Endothelial cell of umbilical vein (primary cell): ENCODE measurements at regions not wholly inside any gene's neighbourhood (a gene's known extent, or its start where the extent isn't known, plus 50 kb on each side); places are given as distances from the start of the nearest gene placed in this dataset.

Experiments
- BruUV-seq: library from RNA; stranded (reverse); fragments of 400-500 nt; replicated peaks from 2 replicates; lab custom pipeline; 2021; lab: Mats Ljungman, UMichigan
- CTCF ChIA-PET: fragments of 300-600, 350-600 bp; sonication (Branson Sonifier 250); formaldehyde crosslinking; loops from one replicate; lab custom pipeline; 2021; ENCODE audit warnings: antibody characterized with exemption, inconsistent platforms; lab: Charles Lee
- POLR2A ChIA-PET: fragments of 300-600, 350-600 bp; sonication (Branson Sonifier 250); formaldehyde crosslinking; loops from one replicate; lab custom pipeline; 2021; ENCODE audit warnings: antibody characterized with exemption, inconsistent platforms; lab: Charles Lee
- DNase-seq: peaks from one replicate; pipeline ENCODE4 v3.0.0-alpha.2; 2011; ENCODE audit warnings: low read depth, low spot score
- FAIRE-seq: peaks from 2 replicates; lab custom pipeline; 2011; peaks lifted over from hg19 to GRCh38; lab: Jason Lieb, UNC
- H2AFZ ChIP-seq: 2 replicates; pipeline ENCODE4 v1.6.0; 2012; ENCODE audit warnings: low read depth, low read length, control low read depth, inconsistent platforms
- H3K27ac ChIP-seq: 2 replicates; pipeline ENCODE4 v1.5.1; 2011; ENCODE audit warnings: low read depth, mild to moderate bottlenecking, control low read depth, low read length, moderate library complexity; ENCODE audit not compliant: insufficient read depth
- H3K27me3 ChIP-seq, 2 experiments: 2 replicates each; pipeline versions ENCODE4 v1.6.0 to v1.6.1; 2011; ENCODE audit warnings: low read length in 2 of 2, mixed read lengths in 1 of 2; ENCODE audit not compliant: control insufficient read depth in 2 of 2, insufficient read depth in 2 of 2
- H3K36me3 ChIP-seq, 2 experiments: 2 replicates in 1 of 2; 3 replicates in 1 of 2; pipeline ENCODE4 v1.5.1; 2011; ENCODE audit warnings: low read length in 2 of 2, mild to moderate bottlenecking in 1 of 2, moderate library complexity in 1 of 2; ENCODE audit not compliant: control insufficient read depth in 2 of 2, insufficient read depth in 2 of 2; ENCODE audit errors: extremely low read depth in 1 of 2
- H3K4me1 ChIP-seq: 3 replicates; pipeline ENCODE4 v1.5.1; 2011; ENCODE audit warnings: mild to moderate bottlenecking, low read length; ENCODE audit not compliant: control insufficient read depth, insufficient read depth; ENCODE audit errors: extremely low read depth
- H3K4me2 ChIP-seq: 2 replicates; pipeline ENCODE4 v1.6.1; 2011; ENCODE audit warnings: low read length, control low read depth, mixed read lengths; ENCODE audit not compliant: insufficient read depth
- H3K4me3 ChIP-seq, 3 experiments: fragments of 200-600 bp in 1 of 3; sonication (generic), shearing (Covaris generic) in 1 of 3; replicated peaks in 1 of 3; 2 replicates each; pipeline ENCODE4 v1.5.1; 2011 to 2016; ENCODE audit warnings: control low read depth in 3 of 3, low read length in 3 of 3, mild to moderate bottlenecking in 2 of 3, inconsistent platforms in 1 of 3, low read depth in 1 of 3, moderate library complexity in 1 of 3; ENCODE audit not compliant: insufficient read depth in 1 of 3
- H3K79me2 ChIP-seq: 2 replicates; pipeline ENCODE4 v1.6.0; 2012; ENCODE audit warnings: low read length, inconsistent platforms; ENCODE audit not compliant: control insufficient read depth, insufficient read depth
- H3K9ac ChIP-seq: replicated peaks from 2 replicates; pipeline ENCODE3; 2011; ENCODE audit warnings: low read length, control low read depth; ENCODE audit not compliant: insufficient read depth; ENCODE audit errors: extremely low read depth
- H3K9me1 ChIP-seq: replicated peaks from 3 replicates; pipeline ENCODE4 v1.6.0; 2011; ENCODE audit warnings: mild to moderate bottlenecking, low read length; ENCODE audit not compliant: control insufficient read depth, insufficient read depth; ENCODE audit errors: extremely low read depth
- H3K9me3 ChIP-seq: replicated peaks from 2 replicates; pipeline ENCODE4 v1.5.1; 2012; ENCODE audit warnings: low read length, inconsistent platforms; ENCODE audit not compliant: control insufficient read depth, insufficient read depth
- H4K20me1 ChIP-seq: replicated peaks from 2 replicates; pipeline ENCODE3; 2011; ENCODE audit warnings: mild to moderate bottlenecking, low read length; ENCODE audit not compliant: control insufficient read depth, insufficient read depth; ENCODE audit errors: extremely low read depth
- CTCF ChIP-seq, 2 donors: IDR thresholded peaks; 1 replicate in 1 of 2; 2 replicates in 1 of 2; pipeline ENCODE4 v1.5.1; 2011; ENCODE audit warnings: low read length in 2 of 2, mild to moderate bottlenecking in 2 of 2, moderate library complexity in 2 of 2, control low read depth in 1 of 2, inconsistent platforms in 1 of 2, low read depth in 1 of 2; ENCODE audit not compliant: insufficient read depth in 1 of 2; ENCODE audit errors: extremely low read depth in 1 of 2
- FOS ChIP-seq: IDR thresholded peaks from 2 replicates; pipeline ENCODE4 v1.6.1; 2011; ENCODE audit warnings: mild to moderate bottlenecking, low read length, moderate library complexity, borderline replicate concordance; ENCODE audit not compliant: insufficient read depth
- GATA2 ChIP-seq: IDR thresholded peaks from 2 replicates; pipeline ENCODE4 v1.7.0; 2011; ENCODE audit warnings: low read depth, mild to moderate bottlenecking, moderate library complexity, mixed read lengths, low read length; ENCODE audit not compliant: insufficient read length, insufficient read depth
- JUN ChIP-seq: IDR thresholded peaks from 2 replicates; pipeline ENCODE4 v1.6.1; 2011; ENCODE audit warnings: borderline replicate concordance, low read depth; ENCODE audit not compliant: insufficient read length, insufficient read depth
- MAX ChIP-seq: IDR thresholded peaks from 2 replicates; pipeline ENCODE4 v1.6.1; 2011; ENCODE audit not compliant: insufficient read depth, insufficient read length
- MYC ChIP-seq: IDR thresholded peaks from one replicate; pipeline ENCODE4 v1.6.1; 2011; ENCODE audit warnings: mild to moderate bottlenecking, low read depth, low read length
- POLR2AphosphoS5 ChIP-seq: IDR thresholded peaks from 2 replicates; pipeline ENCODE4 v1.6.1; 2012; ENCODE audit warnings: low read depth, mild to moderate bottlenecking, control low read depth, low read length, moderate library complexity; ENCODE audit not compliant: insufficient read depth
- dilution Hi-C: fragments of 300-500 bp; cut with MboI; formaldehyde crosslinking; loops from one replicate; pipeline ENCODE4 v1.15.0; 2019; ENCODE audit warnings: low sequenced_read_pairs; ENCODE audit not compliant: extremely low pct_ligation_motif_present
- intact Hi-C: fragments of 100-400 bp; cut with micrococcal nuclease; formaldehyde crosslinking; loops from one replicate; pipeline ENCODE4 v1.10.0; 2022

- Histone ChIP-seq H3K36me3 (no peaks in the 10 kb centered on the region), H3K4me1 (no peaks in the 10 kb centered on the region), H2AFZ (no peak overlapping the region), H3K27ac (no peak overlapping the region), H3K9ac (no peak overlapping the region), H3K9me1 (no peaks in the 10 kb centered on the region), H3K4me3 (no peak overlapping the region), H3K4me2 (no peak overlapping the region), H3K79me2 (no peaks in the 10 kb centered on the region), H3K9me3 (no peaks in the 10 kb centered on the region), H3K27me3 (no peaks in the 10 kb centered on the region), H4K20me1 (no peaks in the 10 kb centered on the region)
- ChIA-PET CTCF (interaction anchor here (1.4 kb wide), 1 partner anchor 9 kb away, joined by 3 read pairs; no protein-coding TSS in a partner anchor), POLR2A (no interaction called here)
- BruUV-seq, result no TSS peak
- intact Hi-C loops, result no loop called here
- DNase-seq, result no peak
- no peak for FAIRE-seq
- dilution Hi-C loops, result no loop called here
- TF ChIP-seq MYC (no peak), FOS (no peak), POLR2AphosphoS5 (no peak), CTCF (IDR thresholded peaks at IDR 0.05; ENCODE audit: extremely low read depth in 1 of 2, insufficient read depth in 1 of 2, low read depth in 1 of 2, low read length in 2 of 2) (no peak)
Measured at GRCh38 chr1:232877365-232878028, 72.3 kb downstream of the MAP10 start.

GRCh38 chr1:232878086-232878485 is 72.3 kb upstream of the NTPCR start:
- FAIRE-seq (no peak), DNase-seq (no peak)
- TF ChIP-seq JUN (no peak), CTCF (IDR thresholded peaks at IDR 0.05; ENCODE audit: extremely low read depth in 1 of 2, insufficient read depth in 1 of 2, low read depth in 1 of 2, low read length in 2 of 2) (no peak), POLR2AphosphoS5 (no peak), MYC (no peak), GATA2 (no peak), MAX (no peak)
- BruUV-seq, result no TSS peak
- Histone ChIP-seq H3K9me3 (no peaks in the 10 kb centered on the region), H3K4me2 (no peak overlapping the region), H4K20me1 (no peaks in the 10 kb centered on the region), H3K4me1 (no peaks in the 10 kb centered on the region), H3K27me3 (no peaks in the 10 kb centered on the region), H3K4me3 (no peak overlapping the region), H2AFZ (no peak overlapping the region), H3K79me2 (no peaks in the 10 kb centered on the region), H3K9ac (no peak overlapping the region), H3K36me3 (no peaks in the 10 kb centered on the region), H3K27ac (no peak overlapping the region), H3K9me1 (no peaks in the 10 kb centered on the region)
- ChIA-PET CTCF (interaction anchor here (1.4 kb wide), 1 partner anchor 8 kb away, joined by 3 read pairs; no protein-coding TSS in a partner anchor), POLR2A (no interaction called here)
- intact Hi-C loops, result no loop called here
- dilution Hi-C loops, result no loop called here
